IPS-15b (cell line): ENCODE measurements at regions not wholly inside any gene's neighbourhood (a gene's known extent, or its start where the extent isn't known, plus 50 kb on each side); places are given as distances from the start of the nearest gene placed in this dataset.

Source experiments
- H3K27me3 ChIP-seq: one replicate; pipeline ENCODE4 v1.6.1; 2013; ENCODE audit warnings: low read length; ENCODE audit not compliant: control insufficient read depth, insufficient read depth
- H3K36me3 ChIP-seq: one replicate; pipeline ENCODE4 v1.6.1; 2013; ENCODE audit warnings: low read length; ENCODE audit not compliant: control insufficient read depth, insufficient read depth
- H3K4me1 ChIP-seq: one replicate; pipeline ENCODE4 v1.6.1; 2013; ENCODE audit warnings: mild to moderate bottlenecking, low read length; ENCODE audit not compliant: control insufficient read depth, insufficient read depth
- H3K4me3 ChIP-seq: one replicate; pipeline ENCODE4 v1.5.1; 2013; ENCODE audit warnings: low read depth, low read length
- H3K9ac ChIP-seq: one replicate; pipeline ENCODE4 v1.6.1; 2013; ENCODE audit warnings: low read depth, mild to moderate bottlenecking, low read length
- H3K9me3 ChIP-seq: one replicate; pipeline ENCODE4 v1.6.1; 2013; ENCODE audit warnings: mild to moderate bottlenecking, low read length; ENCODE audit not compliant: control insufficient read depth, insufficient read depth

- no peak overlapping the region for H3K4me3 ChIP-seq
- no peaks in the 10 kb centered on the region for H3K27me3 ChIP-seq
- no peaks in the 10 kb centered on the region for H3K36me3 ChIP-seq
- no peak overlapping the region for H3K9ac ChIP-seq
- H3K9me3 ChIP-seq = no peaks in the 10 kb centered on the region
- H3K4me1 ChIP-seq = peaks cover 16% of the 10 kb centered on the region
These were observed 127.6 kb upstream of the NMUR2 start for GRCh38 chr5:152532714-152533113.

GRCh38 chr5:152534641-152535040, 129.6 kb upstream of the NMUR2 start:
- Histone ChIP-seq H3K36me3 (no peaks in the 10 kb centered on the region), H3K27me3 (no peaks in the 10 kb centered on the region), H3K9me3 (no peaks in the 10 kb centered on the region), H3K4me1 (peaks cover 6% of the 10 kb centered on the region), H3K9ac (no peak overlapping the region), H3K4me3 (no peak overlapping the region)

GRCh38 chr5:152542741-152543140, 137.7 kb upstream of the NMUR2 start:
- Histone ChIP-seq H3K9ac (no peak overlapping the region), H3K9me3 (no peaks in the 10 kb centered on the region), H3K4me3 (no peak overlapping the region), H3K4me1 (no peaks in the 10 kb centered on the region), H3K27me3 (no peaks in the 10 kb centered on the region), H3K36me3 (no peaks in the 10 kb centered on the region)

- Histone ChIP-seq H3K9me3 (no peaks in the 10 kb centered on the region), H3K4me3 (no peak overlapping the region), H3K9ac (no peak overlapping the region), H3K36me3 (no peaks in the 10 kb centered on the region), H3K27me3 (no peaks in the 10 kb centered on the region), H3K4me1 (no peaks in the 10 kb centered on the region)
These were observed 141.4 kb upstream of the NMUR2 start for GRCh38 chr5:152546493-152546892.

- Histone ChIP-seq H3K4me1 (no peaks in the 10 kb centered on the region), H3K9me3 (no peaks in the 10 kb centered on the region), H3K36me3 (no peaks in the 10 kb centered on the region), H3K27me3 (no peaks in the 10 kb centered on the region), H3K4me3 (no peak overlapping the region), H3K9ac (no peak overlapping the region)
These were observed 142.1 kb upstream of the NMUR2 start for GRCh38 chr5:152547202-152547601.

GRCh38 chr5:152549709-152550108, 144.6 kb upstream of the NMUR2 start:
- H3K9me3 ChIP-seq = no peaks in the 10 kb centered on the region
- no peak overlapping the region for H3K4me3 ChIP-seq
- H3K4me1 ChIP-seq = no peaks in the 10 kb centered on the region
- no peaks in the 10 kb centered on the region for H3K36me3 ChIP-seq
- no peaks in the 10 kb centered on the region for H3K27me3 ChIP-seq
- no peak overlapping the region for H3K9ac ChIP-seq

- Histone ChIP-seq H3K27me3 (no peaks in the 10 kb centered on the region), H3K4me1 (no peaks in the 10 kb centered on the region), H3K4me3 (no peak overlapping the region), H3K9ac (no peak overlapping the region), H3K36me3 (no peaks in the 10 kb centered on the region), H3K9me3 (no peaks in the 10 kb centered on the region)
These were observed 146.0 kb upstream of the NMUR2 start for GRCh38 chr5:152551061-152551460.

- no peaks in the 10 kb centered on the region for H3K4me1 ChIP-seq
- no peaks in the 10 kb centered on the region for H3K9me3 ChIP-seq
- no peak overlapping the region for H3K9ac ChIP-seq
- H3K4me3 ChIP-seq = no peak overlapping the region
- H3K27me3 ChIP-seq = no peaks in the 10 kb centered on the region
- no peaks in the 10 kb centered on the region for H3K36me3 ChIP-seq
These were observed 151.7 kb upstream of the NMUR2 start for GRCh38 chr5:152556784-152557183.

- no peaks in the 10 kb centered on the region for H3K9me3 ChIP-seq
- no peak overlapping the region for H3K9ac ChIP-seq
- H3K27me3 ChIP-seq = no peaks in the 10 kb centered on the region
- H3K4me3 ChIP-seq = no peak overlapping the region
- H3K4me1 ChIP-seq = no peaks in the 10 kb centered on the region
- H3K36me3 ChIP-seq = no peaks in the 10 kb centered on the region
These were observed 155.5 kb upstream of the NMUR2 start for GRCh38 chr5:152560512-152561137.

- Histone ChIP-seq H3K4me3 (no peak overlapping the region), H3K4me1 (peaks cover 7% of the 10 kb centered on the region), H3K27me3 (no peaks in the 10 kb centered on the region), H3K36me3 (no peaks in the 10 kb centered on the region), H3K9me3 (no peaks in the 10 kb centered on the region), H3K9ac (no peak overlapping the region)
These were observed 162.9 kb upstream of the NMUR2 start for GRCh38 chr5:152568016-152568415.

- no peaks in the 10 kb centered on the region for H3K4me1 ChIP-seq
- no peak overlapping the region for H3K9ac ChIP-seq
- H3K4me3 ChIP-seq = no peak overlapping the region
- no peaks in the 10 kb centered on the region for H3K36me3 ChIP-seq
- H3K9me3 ChIP-seq = no peaks in the 10 kb centered on the region
- no peaks in the 10 kb centered on the region for H3K27me3 ChIP-seq
These were observed 167.7 kb upstream of the NMUR2 start for GRCh38 chr5:152572812-152573211.

- no peaks in the 10 kb centered on the region for H3K4me1 ChIP-seq
These were observed 179.0 kb upstream of the NMUR2 start for GRCh38 chr5:152584103-152584502.

More at GRCh38 chr5:152584103-152584502, 179.0 kb upstream of the NMUR2 start:
- Histone ChIP-seq H3K36me3 (no peaks in the 10 kb centered on the region), H3K9ac (no peak overlapping the region), H3K27me3 (no peaks in the 10 kb centered on the region), H3K9me3 (no peaks in the 10 kb centered on the region), H3K4me3 (no peak overlapping the region)
